ENCODE measurements at regions not wholly inside any gene's neighbourhood (a gene's known extent, or its start where the extent isn't known, plus 50 kb on each side); places are given as distances from the start of the nearest gene placed in this dataset.

- TF ChIP-seq LRRFIP1 (CRISPR knock-in tag; conservative IDR thresholded peaks at IDR 0.05) (no peak), JUNB (CRISPR knock-in tag; IDR thresholded peaks at IDR 0.05; ENCODE audit: borderline replicate concordance) (no peak), EHMT2 (IDR thresholded peaks at IDR 0.05; ENCODE audit: borderline replicate concordance, low read depth, low read length) (no peak), ZNF513 (CRISPR knock-in tag; conservative IDR thresholded peaks at IDR 0.05) (no peak), CREBL2 (CRISPR knock-in tag; IDR thresholded peaks at IDR 0.05; ENCODE audit: borderline replicate concordance) (no peak), CREM (IDR thresholded peaks at IDR 0.05) (no peak), CREM (CRISPR knock-in tag; IDR thresholded peaks at IDR 0.05) (no peak)
Measured at GRCh38 chr6:43907312-43907711, 137.3 kb downstream of the VEGFA start (continued).

- H3K4me2 ChIP-seq (ENCODE audit: low read depth, low read length) = no peak overlapping the region
- H3K27ac ChIP-seq (ENCODE audit: extremely low read length, insufficient read depth, low read length) = no peak overlapping the region
- intact Hi-C loops (cut with micrococcal nuclease; ENCODE audit: unreplicated experiment) (no loop called here), in situ Hi-C loops (cut with HindIII; ENCODE audit: extremely low pct_ligation_motif_present, low pct_unique_long_range_greater_than_20kb) (no loop called here)
- FAIRE-seq = no peak
- H4K20me1 ChIP-seq (ENCODE audit: insufficient read depth, low read length) = no peaks in the 10 kb centered on the region
- no peak overlapping the region for H3K4me3 ChIP-seq (replicated peaks in 1 of 3; ENCODE audit: insufficient read depth in 1 of 3, low read depth in 2 of 3, low read length in 3 of 3)
- TF ChIP-seq ZNF512 (CRISPR knock-in tag; IDR thresholded peaks at IDR 0.05) (0 out of 2 replicates have a peak, but pooled peaks have one; percentile 57), CSRNP2 (CRISPR knock-in tag; conservative IDR thresholded peaks at IDR 0.05; ENCODE audit: low read depth) (no peak)
- no peaks in the 10 kb centered on the region for H3K79me2 ChIP-seq (ENCODE audit: insufficient read depth, low read length)
- BruUV-seq (replicated peaks) = no TSS peak
- ChIA-PET CTCF (ENCODE audit: low intra/inter-chr PET ratio, low total read pairs) (no interaction called here), POLR2A (no interaction called here)
- H2AFZ ChIP-seq (ENCODE audit: low read length) = no peak overlapping the region
- peaks cover 55% of the 10 kb centered on the region for H3K4me1 ChIP-seq (ENCODE audit: insufficient read depth, low read length)
- 88% methylated on average over 6 of the region's 6 CpGs for WGBS (ENCODE audit: low lambda C conversion rate)
- no peak for ATAC-seq
- H3K9ac ChIP-seq (ENCODE audit: insufficient read depth, low read depth, low read length) = no peak overlapping the region
- no peak for DNase-seq (ENCODE audit: low spot score)
- no peaks in the 10 kb centered on the region for H3K9me3 ChIP-seq (ENCODE audit: low read length)
- no peaks in the 10 kb centered on the region for H3K36me3 ChIP-seq (replicated peaks in 1 of 2; ENCODE audit: control insufficient read depth in 1 of 2, insufficient read depth in 2 of 2, low read length in 2 of 2)
- H3K27me3 ChIP-seq (ENCODE audit: control insufficient read depth in 1 of 2, insufficient read depth in 2 of 2, low read length in 2 of 2) = no peaks in the 10 kb centered on the region
Measured at GRCh38 chr6:43904311-43905123, 134.5 kb downstream of the VEGFA start.
